Colon (tissue), 2 donors: ENCODE measurements at regions not wholly inside any gene's neighbourhood (a gene's known extent, or its start where the extent isn't known, plus 50 kb on each side); places are given as distances from the start of the nearest gene placed in this dataset.

Experiments used
- FAIRE-seq: peaks from 2 replicates; lab custom pipeline; 2012; peaks lifted over from hg19 to GRCh38; lab: Jason Lieb, UNC
- donor health status: control.
- donor health status: control.

GRCh38 chr15:70470556-70471191 is 292.7 kb downstream of the UACA start:
- no peak for FAIRE-seq

GRCh38 chr15:70469651-70470555 is 293.5 kb downstream of the UACA start:
- FAIRE-seq = no peak

- FAIRE-seq = no peak
These were observed 294.2 kb downstream of the UACA start for GRCh38 chr15:70469182-70469581.

- no peak for FAIRE-seq
These were observed 296.3 kb downstream of the UACA start for GRCh38 chr15:70466895-70467529.

GRCh38 chr15:70466305-70466704 is 297.1 kb downstream of the UACA start:
- no peak for FAIRE-seq

- no peak for FAIRE-seq
These were observed 297.5 kb downstream of the UACA start for GRCh38 chr15:70465812-70466211.

- FAIRE-seq = no peak
These were observed 299.9 kb downstream of the UACA start for GRCh38 chr15:70463453-70463834.

GRCh38 chr15:70461992-70462391 is 301.4 kb downstream of the UACA start:
- no peak for FAIRE-seq

GRCh38 chr15:70461017-70461416 is 302.3 kb downstream of the UACA start:
- FAIRE-seq = no peak

GRCh38 chr15:70459312-70459711 is 304.0 kb downstream of the UACA start:
- no peak for FAIRE-seq

GRCh38 chr15:70453766-70454165 is 309.6 kb downstream of the UACA start:
- no peak for FAIRE-seq

- FAIRE-seq = no peak
These were observed 310.1 kb downstream of the UACA start for GRCh38 chr15:70453238-70453637.

GRCh38 chr15:70451821-70452653 is 311.3 kb downstream of the UACA start:
- no peak for FAIRE-seq

GRCh38 chr15:70450142-70450443 is 313.3 kb downstream of the UACA start:
- no peak for FAIRE-seq

- FAIRE-seq = no peak
These were observed 313.8 kb downstream of the UACA start for GRCh38 chr15:70449311-70450141.

- no peak for FAIRE-seq
These were observed 315.2 kb downstream of the UACA start for GRCh38 chr15:70447928-70448698.

GRCh38 chr15:70447521-70447920 is 315.8 kb downstream of the UACA start:
- FAIRE-seq = no peak

GRCh38 chr15:70447081-70447480 is 316.3 kb downstream of the UACA start:
- FAIRE-seq = no peak

GRCh38 chr15:70443486-70444273 is 319.7 kb downstream of the UACA start:
- FAIRE-seq = no peak
